ENCODE measurements at regions not wholly inside any gene's neighbourhood (a gene's known extent, or its start where the extent isn't known, plus 50 kb on each side); places are given as distances from the start of the nearest gene placed in this dataset.

DNA sequence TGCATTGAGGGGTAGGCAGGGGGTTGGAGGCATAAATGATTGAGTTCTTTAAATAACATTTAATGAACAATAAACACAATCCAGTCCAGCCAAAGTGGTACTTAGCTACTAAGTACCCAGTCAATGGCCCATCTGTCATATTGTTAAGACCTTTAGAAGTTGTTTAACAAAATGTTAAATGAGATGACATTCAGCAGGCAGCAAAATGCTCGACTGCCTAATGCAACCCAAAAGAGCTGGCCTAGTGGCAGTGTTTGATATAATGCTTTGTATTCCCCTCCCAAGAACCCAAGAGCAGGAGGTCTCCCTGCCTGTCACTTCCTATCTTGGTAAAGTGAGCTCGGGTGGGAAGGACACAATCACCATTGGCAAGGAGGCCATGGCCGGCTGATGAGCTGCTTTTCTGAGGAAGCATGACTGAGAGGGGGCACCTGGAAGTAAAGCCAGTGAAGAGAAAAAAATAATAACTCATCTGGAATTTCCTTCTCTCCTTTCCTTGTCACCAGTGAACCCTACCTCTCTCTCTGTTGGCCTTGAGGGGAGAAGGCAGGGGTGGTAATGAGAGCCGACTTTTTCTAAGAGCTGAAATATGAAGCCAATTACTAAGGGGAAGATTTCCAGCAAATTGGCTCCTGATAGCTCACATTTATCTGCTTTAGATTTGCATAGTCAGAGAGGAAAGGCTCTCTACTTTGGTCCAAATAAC is 140.6 kb downstream of the C1D start (continued):
- TF ChIP-seq TCF7 (CRISPR knock-in tag; IDR thresholded peaks at IDR 0.05; ENCODE audit: low read depth) (no peak), NR2C2 (CRISPR knock-in tag; IDR thresholded peaks at IDR 0.05) (no peak), JUN (CRISPR knock-in tag; IDR thresholded peaks at IDR 0.05) (no peak), PRRX2 (CRISPR knock-in tag; IDR thresholded peaks at IDR 0.05) (no peak), ELF4 (CRISPR knock-in tag; IDR thresholded peaks at IDR 0.05; ENCODE audit: low read depth) (no peak), FOXP1 (CRISPR knock-in tag; IDR thresholded peaks at IDR 0.05; ENCODE audit: borderline replicate concordance) (no peak)

DNA sequence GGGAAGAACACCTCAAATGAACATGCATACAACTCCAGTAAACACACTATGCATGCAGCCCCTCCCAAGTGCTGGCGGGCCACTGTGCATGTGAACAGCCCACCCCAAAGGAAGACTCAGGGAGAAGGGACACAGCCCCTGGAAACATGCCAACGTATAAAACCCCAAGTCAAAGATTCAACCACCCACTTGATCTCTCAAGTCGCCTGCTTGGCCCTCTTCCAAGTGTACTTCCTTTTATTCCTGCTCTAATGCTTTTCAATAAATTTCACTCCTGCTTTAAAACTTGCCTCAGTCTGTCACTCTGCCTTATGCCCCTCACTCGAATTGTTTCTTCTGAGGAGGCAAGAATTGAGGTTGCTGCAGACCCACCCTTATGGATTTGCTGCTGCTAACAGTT is 139.1 kb downstream of the C1D start:
- DNase-seq (ENCODE audit: low spot score) (no peak), ATAC-seq (no peak)
- no peak overlapping the region for H3K27ac Mint-ChIP-seq
- H3K4me3 Mint-ChIP-seq = no peak overlapping the region
- peaks cover 69% of the 10 kb centered on the region for H3K4me1 Mint-ChIP-seq
- ChIA-PET POLR2A (no interaction called here), CTCF (no interaction called here)
- TF ChIP-seq CREM (CRISPR knock-in tag; IDR thresholded peaks at IDR 0.05) = no peak
- peaks cover 10% of the 10 kb centered on the region for H3K9me3 Mint-ChIP-seq
- H3K36me3 Mint-ChIP-seq = peaks cover 6% of the 10 kb centered on the region; the same call in 1 of the 2 replicates
- peaks cover 18% of the 10 kb centered on the region for H3K27me3 Mint-ChIP-seq (ENCODE audit: low read depth)

DNA sequence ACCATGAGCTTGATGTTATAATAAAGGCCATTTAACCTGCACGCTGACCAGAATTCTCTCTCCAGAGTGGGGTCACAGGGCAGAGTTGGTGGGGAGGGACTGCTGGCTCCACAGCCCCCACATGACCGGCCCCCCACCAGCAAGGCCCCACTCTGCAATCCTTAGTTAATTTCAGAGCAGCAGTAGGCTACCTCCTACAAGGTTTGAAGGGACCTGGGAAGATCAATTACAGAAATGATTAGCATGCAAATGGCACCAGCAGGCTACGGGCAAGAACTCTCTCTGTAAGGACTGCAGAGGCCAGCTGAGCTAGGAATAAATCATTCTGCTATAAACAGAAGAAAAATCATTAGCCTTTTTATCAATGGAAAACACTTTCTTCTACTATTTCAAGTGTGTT is 135.3 kb downstream of the C1D start:
- Mint-ChIP-seq H3K36me3 (peaks cover 6% of the 10 kb centered on the region; the same call in 1 of the 2 replicates), H3K27me3 (ENCODE audit: low read depth) (peaks cover 36% of the 10 kb centered on the region), H3K4me3 (peak overlapping the region; percentile 47), H3K27ac (peak overlapping the region; percentile 42; the same call in 1 of the 2 replicates), H3K9me3 (peaks cover 12% of the 10 kb centered on the region), H3K4me1 (peaks cover 67% of the 10 kb centered on the region)
- POLR2A ChIA-PET = no interaction called here
- DNase-seq (ENCODE audit: low spot score) (peak; percentile 19), ATAC-seq (peak; percentile 74)
- CTCF ChIA-PET = interaction anchor here (0.5 to 0.9 kb wide), 3 partner anchors 32 to 104 kb away, joined by 3 read pairs; no protein-coding TSS in a partner anchor
- TF ChIP-seq, protein P1, sequence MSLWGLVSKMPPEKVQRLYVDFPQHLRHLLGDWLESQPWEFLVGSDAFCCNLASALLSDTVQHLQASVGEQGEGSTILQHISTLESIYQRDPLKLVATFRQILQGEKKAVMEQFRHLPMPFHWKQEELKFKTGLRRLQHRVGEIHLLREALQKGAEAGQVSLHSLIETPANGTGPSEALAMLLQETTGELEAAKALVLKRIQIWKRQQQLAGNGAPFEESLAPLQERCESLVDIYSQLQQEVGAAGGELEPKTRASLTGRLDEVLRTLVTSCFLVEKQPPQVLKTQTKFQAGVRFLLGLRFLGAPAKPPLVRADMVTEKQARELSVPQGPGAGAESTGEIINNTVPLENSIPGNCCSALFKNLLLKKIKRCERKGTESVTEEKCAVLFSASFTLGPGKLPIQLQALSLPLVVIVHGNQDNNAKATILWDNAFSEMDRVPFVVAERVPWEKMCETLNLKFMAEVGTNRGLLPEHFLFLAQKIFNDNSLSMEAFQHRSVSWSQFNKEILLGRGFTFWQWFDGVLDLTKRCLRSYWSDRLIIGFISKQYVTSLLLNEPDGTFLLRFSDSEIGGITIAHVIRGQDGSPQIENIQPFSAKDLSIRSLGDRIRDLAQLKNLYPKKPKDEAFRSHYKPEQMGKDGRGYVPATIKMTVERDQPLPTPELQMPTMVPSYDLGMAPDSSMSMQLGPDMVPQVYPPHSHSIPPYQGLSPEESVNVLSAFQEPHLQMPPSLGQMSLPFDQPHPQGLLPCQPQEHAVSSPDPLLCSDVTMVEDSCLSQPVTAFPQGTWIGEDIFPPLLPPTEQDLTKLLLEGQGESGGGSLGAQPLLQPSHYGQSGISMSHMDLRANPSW (CRISPR knock-in tag; conservative IDR thresholded peaks at IDR 0.05; ENCODE audit: low read depth) = no peak
- TF ChIP-seq, protein P2, sequence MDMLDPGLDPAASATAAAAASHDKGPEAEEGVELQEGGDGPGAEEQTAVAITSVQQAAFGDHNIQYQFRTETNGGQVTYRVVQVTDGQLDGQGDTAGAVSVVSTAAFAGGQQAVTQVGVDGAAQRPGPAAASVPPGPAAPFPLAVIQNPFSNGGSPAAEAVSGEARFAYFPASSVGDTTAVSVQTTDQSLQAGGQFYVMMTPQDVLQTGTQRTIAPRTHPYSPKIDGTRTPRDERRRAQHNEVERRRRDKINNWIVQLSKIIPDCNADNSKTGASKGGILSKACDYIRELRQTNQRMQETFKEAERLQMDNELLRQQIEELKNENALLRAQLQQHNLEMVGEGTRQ (CRISPR knock-in tag; IDR thresholded peaks at IDR 0.05) = peak; percentile 61
- TF ChIP-seq GABPB1 (CRISPR knock-in tag; IDR thresholded peaks at IDR 0.05) = no peak
- TF ChIP-seq ZNF121 (CRISPR knock-in tag; IDR thresholded peaks at IDR 0.05) = no peak
- TF ChIP-seq NFYB (CRISPR knock-in tag; conservative IDR thresholded peaks at IDR 0.05; ENCODE audit: low read depth) = no peak
- TF ChIP-seq JUN (CRISPR knock-in tag; IDR thresholded peaks at IDR 0.05) = no peak
- TF ChIP-seq ZNF423 (CRISPR knock-in tag; IDR thresholded peaks at IDR 0.05) = peak; percentile 63; the same call in 1 of the 2 replicates
- TF ChIP-seq, protein P3, sequence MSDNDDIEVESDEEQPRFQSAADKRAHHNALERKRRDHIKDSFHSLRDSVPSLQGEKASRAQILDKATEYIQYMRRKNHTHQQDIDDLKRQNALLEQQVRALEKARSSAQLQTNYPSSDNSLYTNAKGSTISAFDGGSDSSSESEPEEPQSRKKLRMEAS (CRISPR knock-in tag; IDR thresholded peaks at IDR 0.05) = no peak
- TF ChIP-seq, protein P4, sequence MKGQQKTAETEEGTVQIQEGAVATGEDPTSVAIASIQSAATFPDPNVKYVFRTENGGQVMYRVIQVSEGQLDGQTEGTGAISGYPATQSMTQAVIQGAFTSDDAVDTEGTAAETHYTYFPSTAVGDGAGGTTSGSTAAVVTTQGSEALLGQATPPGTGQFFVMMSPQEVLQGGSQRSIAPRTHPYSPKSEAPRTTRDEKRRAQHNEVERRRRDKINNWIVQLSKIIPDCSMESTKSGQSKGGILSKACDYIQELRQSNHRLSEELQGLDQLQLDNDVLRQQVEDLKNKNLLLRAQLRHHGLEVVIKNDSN (CRISPR knock-in tag; IDR thresholded peaks at IDR 0.05) = 0 out of 2 replicates have a peak, but pooled peaks have one; percentile 33

DNA sequence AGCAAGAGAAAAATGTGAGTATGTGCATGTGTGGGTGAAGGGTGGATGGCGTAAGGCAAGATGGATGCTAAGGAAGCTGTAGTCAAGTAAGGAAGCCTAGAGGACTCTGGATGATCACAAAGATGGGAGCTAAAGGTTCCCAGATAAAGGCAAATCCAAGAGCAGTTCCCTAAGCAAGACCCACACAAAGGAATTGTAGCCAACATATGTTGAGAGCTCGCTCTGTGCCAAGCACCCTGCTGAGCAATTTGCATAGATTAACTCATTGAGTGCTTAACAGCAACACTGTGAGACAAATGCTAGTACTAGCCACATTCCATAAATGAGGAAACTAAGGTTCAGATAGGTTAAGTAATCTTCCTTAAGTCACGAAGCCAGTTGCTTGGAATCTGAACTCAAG is 132.6 kb downstream of the C1D start:
- H3K9me3 Mint-ChIP-seq = peaks cover 9% of the 10 kb centered on the region
- ChIA-PET POLR2A (interaction anchor here (0.5 kb wide), 1 partner anchor 397 kb away, joined by 3 read pairs; no protein-coding TSS in a partner anchor), CTCF (interaction anchor here (1.5 to 1.6 kb wide), 2 partner anchors 10 to 35 kb away, joined by 6 to 8 read pairs; no protein-coding TSS in a partner anchor)
- H3K4me1 Mint-ChIP-seq = peaks cover 51% of the 10 kb centered on the region
- H3K4me3 Mint-ChIP-seq = no peak overlapping the region
- H3K36me3 Mint-ChIP-seq = peaks cover 2% of the 10 kb centered on the region; the same call in 1 of the 2 replicates
- DNase-seq (ENCODE audit: low spot score) = peak; percentile 72
- H3K27ac Mint-ChIP-seq = no peak overlapping the region
- H3K27me3 Mint-ChIP-seq (ENCODE audit: low read depth) = peaks cover 42% of the 10 kb centered on the region
- TF ChIP-seq, protein P5, sequence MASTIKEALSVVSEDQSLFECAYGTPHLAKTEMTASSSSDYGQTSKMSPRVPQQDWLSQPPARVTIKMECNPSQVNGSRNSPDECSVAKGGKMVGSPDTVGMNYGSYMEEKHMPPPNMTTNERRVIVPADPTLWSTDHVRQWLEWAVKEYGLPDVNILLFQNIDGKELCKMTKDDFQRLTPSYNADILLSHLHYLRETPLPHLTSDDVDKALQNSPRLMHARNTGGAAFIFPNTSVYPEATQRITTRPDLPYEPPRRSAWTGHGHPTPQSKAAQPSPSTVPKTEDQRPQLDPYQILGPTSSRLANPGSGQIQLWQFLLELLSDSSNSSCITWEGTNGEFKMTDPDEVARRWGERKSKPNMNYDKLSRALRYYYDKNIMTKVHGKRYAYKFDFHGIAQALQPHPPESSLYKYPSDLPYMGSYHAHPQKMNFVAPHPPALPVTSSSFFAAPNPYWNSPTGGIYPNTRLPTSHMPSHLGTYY (CRISPR knock-in tag; IDR thresholded peaks at IDR 0.05) = no peak
- TF ChIP-seq, protein P6, sequence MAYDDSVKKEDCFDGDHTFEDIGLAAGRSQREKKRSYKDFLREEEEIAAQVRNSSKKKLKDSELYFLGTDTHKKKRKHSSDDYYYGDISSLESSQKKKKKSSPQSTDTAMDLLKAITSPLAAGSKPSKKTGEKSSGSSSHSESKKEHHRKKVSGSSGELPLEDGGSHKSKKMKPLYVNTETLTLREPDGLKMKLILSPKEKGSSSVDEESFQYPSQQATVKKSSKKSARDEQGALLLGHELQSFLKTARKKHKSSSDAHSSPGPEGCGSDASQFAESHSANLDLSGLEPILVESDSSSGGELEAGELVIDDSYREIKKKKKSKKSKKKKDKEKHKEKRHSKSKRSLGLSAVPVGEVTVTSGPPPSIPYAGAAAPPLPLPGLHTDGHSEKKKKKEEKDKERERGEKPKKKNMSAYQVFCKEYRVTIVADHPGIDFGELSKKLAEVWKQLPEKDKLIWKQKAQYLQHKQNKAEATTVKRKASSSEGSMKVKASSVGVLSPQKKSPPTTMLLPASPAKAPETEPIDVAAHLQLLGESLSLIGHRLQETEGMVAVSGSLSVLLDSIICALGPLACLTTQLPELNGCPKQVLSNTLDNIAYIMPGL (CRISPR knock-in tag; IDR thresholded peaks at IDR 0.05) = no peak
- TF ChIP-seq ZNF423 (CRISPR knock-in tag; IDR thresholded peaks at IDR 0.05) (peak; percentile 25; the same call in 1 of the 2 replicates), TCF7 (CRISPR knock-in tag; IDR thresholded peaks at IDR 0.05; ENCODE audit: low read depth) (no peak), SP1 (CRISPR knock-in tag; conservative IDR thresholded peaks at IDR 0.05) (0 out of 2 replicates have a peak, but pooled peaks have one; percentile 23), TEAD1 (CRISPR knock-in tag; IDR thresholded peaks at IDR 0.05) (peak; percentile 39; the same call in 1 of the 2 replicates), ZNF219 (CRISPR knock-in tag; IDR thresholded peaks at IDR 0.05; ENCODE audit: borderline replicate concordance) (no peak)
- peak; percentile 89 for ATAC-seq
